ENCODE measurements at regions not wholly inside any gene's neighbourhood (a gene's known extent, or its start where the extent isn't known, plus 50 kb on each side); places are given as distances from the start of the nearest gene placed in this dataset.

GRCh38 chr1:101290922-101291561 is 54.2 kb downstream of the S1PR1 start:
- DNase-seq, result no peak

GRCh38 chr1:101291562-101292380 is 55.0 kb downstream of the S1PR1 start:
- no peak for DNase-seq

GRCh38 chr1:101293461-101294051 is 56.7 kb downstream of the S1PR1 start:
- DNase-seq, result no peak

GRCh38 chr1:101295209-101295608 is 58.4 kb downstream of the S1PR1 start:
- no peak for DNase-seq

GRCh38 chr1:101298663-101299062 is 61.8 kb downstream of the S1PR1 start:
- DNase-seq, result no peak

GRCh38 chr1:101299141-101299540 is 62.3 kb downstream of the S1PR1 start:
- DNase-seq, result no peak

GRCh38 chr1:101299710-101300109 is 62.9 kb downstream of the S1PR1 start:
- DNase-seq, result no peak

GRCh38 chr1:101300916-101301315 is 64.1 kb downstream of the S1PR1 start:
- no peak for DNase-seq

GRCh38 chr1:101301446-101302057 is 64.7 kb downstream of the S1PR1 start:
- DNase-seq, result no peak

- DNase-seq, result no peak
Measured at GRCh38 chr1:101302831-101303511, 66.2 kb downstream of the S1PR1 start.

- no peak for DNase-seq
Measured at GRCh38 chr1:101307985-101308689, 71.3 kb downstream of the S1PR1 start.

GRCh38 chr1:101308935-101309333 is 72.1 kb downstream of the S1PR1 start:
- DNase-seq, result no peak

- no peak for DNase-seq
Measured at GRCh38 chr1:101309334-101310311, 72.8 kb downstream of the S1PR1 start.

GRCh38 chr1:101310506-101310905 is 73.7 kb downstream of the S1PR1 start:
- DNase-seq, result no peak

- DNase-seq, result no peak
Measured at GRCh38 chr1:101311146-101311920, 74.5 kb downstream of the S1PR1 start.

GRCh38 chr1:101312147-101312546 is 75.3 kb downstream of the S1PR1 start:
- no peak for DNase-seq

- DNase-seq, result no peak
Measured at GRCh38 chr1:101313356-101313755, 76.5 kb downstream of the S1PR1 start.

- DNase-seq, result no peak
Measured at GRCh38 chr1:101314244-101314643, 77.4 kb downstream of the S1PR1 start.

- no peak for DNase-seq
Measured at GRCh38 chr1:101316256-101316655, 79.4 kb downstream of the S1PR1 start.

- DNase-seq, result no peak
Measured at GRCh38 chr1:101316799-101317198, 80.0 kb downstream of the S1PR1 start.
